Fibroblast of the conjunctiva (primary cell): ENCODE measurements at regions not wholly inside any gene's neighbourhood (a gene's known extent, or its start where the extent isn't known, plus 50 kb on each side); places are given as distances from the start of the nearest gene placed in this dataset.
A peak's percentile ranks its signal among the peaks of the same experiment; 100 is the strongest.
"Not testable (repeated sequence)": the region's sequence is repeated elsewhere in the genome, so short reads cannot be mapped to it uniquely, and the experiment has no call there.

Source experiments
- DNase-seq: peaks from one replicate; pipeline ENCODE4 v3.0.0-alpha.2; 2010; ENCODE audit warnings: low read depth

DNA sequence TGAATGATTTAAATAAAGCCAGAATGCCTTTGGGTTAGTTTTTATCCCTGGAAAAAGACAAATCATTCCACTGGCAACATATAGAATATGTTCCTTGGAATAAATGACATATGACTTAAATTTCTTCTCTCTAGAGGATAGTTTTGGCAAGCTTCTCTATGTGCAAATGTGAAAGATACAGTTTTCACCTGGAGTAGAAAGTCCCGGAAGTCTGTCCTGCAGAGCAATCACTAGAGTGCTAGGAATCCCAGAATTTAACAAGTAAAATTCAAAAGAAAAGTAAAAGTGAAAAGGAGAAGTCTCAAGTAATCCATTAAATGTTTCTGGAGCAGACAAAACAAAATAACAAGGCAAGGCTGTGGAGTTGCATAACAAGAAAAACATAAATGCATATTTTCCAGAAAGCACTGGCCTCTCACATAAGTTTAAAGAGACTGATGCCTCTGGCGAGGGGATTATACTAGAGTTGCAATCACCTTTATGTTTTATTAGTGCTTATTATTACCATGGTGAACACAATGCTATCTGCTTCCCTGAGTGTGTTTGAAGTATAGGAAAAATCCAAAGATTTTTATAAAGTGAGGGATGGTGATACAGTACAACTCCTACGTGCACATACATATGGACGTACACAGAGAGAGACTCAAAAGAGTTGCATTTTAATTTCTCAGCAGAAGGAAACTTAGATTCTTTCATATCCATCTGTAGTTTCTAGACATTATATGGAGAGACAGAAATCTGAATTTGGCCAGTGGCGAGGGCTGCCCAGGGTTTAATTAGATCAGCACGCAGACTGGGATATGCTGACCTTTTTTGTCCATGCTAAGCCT is 188.3 kb upstream of the ANKRD55 start:
- no peak for DNase-seq

- no peak for DNase-seq
These were observed 187.2 kb upstream of the ANKRD55 start for GRCh38 chr5:56420323-56420722.

DNA sequence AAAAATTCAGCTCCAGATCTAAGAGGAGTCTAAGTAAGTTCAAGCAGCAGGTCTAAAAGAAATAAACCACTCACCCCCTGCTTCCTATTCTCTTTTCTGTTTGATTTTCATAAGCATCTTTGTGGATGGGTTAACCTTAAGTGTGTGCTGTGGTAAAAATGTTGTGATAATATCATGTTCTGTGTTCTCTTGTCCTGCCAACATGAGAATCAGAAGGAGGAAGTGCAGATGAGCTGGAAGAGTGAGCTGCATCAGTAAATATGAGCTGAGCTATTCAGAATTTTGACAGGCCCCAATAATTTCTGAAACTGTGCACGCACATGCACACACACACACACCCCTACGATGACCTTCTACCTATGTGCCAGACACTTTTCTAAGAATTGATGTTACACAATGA is 186.5 kb upstream of the ANKRD55 start:
- no peak for DNase-seq

- peak; percentile 73 for DNase-seq
These were observed 182.2 kb upstream of the ANKRD55 start for GRCh38 chr5:56415356-56415765.

GRCh38 chr5:56414066-56414465 is 180.9 kb upstream of the ANKRD55 start:
- DNase-seq = no peak

GRCh38 chr5:56413546-56413945 is 180.4 kb upstream of the ANKRD55 start:
- no peak for DNase-seq

DNA sequence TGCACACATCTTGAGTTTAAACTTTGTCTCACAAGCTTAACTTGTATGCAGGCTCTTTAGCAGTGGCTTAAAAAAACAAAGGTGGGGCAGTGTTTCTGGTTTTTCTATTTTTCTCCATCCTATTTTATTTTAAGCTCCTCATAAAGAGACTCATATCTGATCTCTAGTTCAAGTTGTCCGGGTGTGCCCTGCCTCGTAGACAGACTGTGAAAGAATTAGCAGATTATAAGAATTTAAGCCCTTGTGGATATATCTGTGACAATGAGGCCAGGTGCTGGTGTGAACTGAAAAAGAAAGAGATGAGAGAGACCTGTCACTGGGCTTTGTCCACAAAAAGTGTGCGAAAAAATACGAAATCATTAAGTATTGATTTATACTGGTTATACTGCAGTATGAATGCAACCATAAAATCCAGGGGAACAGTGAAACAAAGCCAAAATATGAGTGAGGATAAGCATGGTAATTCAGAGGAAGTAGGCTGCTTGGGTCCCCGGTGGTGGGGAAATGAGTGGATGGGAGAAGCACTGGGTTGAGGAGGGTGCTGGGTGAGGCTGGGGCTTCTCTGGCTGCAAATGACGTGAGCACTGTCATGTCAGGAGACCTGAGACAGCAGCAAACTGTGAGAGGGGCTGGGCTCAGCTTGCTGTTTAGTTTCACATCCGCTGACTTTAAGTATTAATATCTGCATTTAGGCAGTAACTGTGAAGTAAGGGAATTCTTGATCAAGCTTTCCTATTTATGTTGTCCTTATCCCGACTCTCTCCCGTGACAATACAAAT is 179.7 kb upstream of the ANKRD55 start:
- no peak for DNase-seq

DNA sequence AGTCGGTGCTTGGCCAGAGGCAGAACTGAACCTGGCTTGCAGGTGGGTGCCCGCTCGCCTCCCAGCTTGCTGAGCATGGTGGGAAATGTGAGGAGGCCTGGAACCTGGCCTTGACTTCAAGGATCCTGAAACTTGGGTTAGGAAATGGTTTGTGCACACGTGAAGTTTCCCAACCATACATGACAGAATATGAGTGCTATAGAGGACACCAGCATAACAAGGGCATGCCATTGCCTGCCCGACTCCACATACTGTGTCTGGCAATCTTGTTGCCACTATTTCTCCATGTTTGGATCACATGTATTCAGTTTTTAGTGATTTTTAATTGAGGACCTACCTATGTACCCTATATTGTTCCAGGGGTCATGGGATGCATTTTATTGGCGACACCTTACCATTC is 177.6 kb upstream of the ANKRD55 start:
- DNase-seq = no peak

- DNase-seq = no peak
These were observed 176.4 kb upstream of the ANKRD55 start for GRCh38 chr5:56409331-56410190.

GRCh38 chr5:56406838-56407237 is 173.7 kb upstream of the ANKRD55 start:
- no peak for DNase-seq

- no peak for DNase-seq
These were observed 173.1 kb upstream of the ANKRD55 start for GRCh38 chr5:56406221-56406620.

GRCh38 chr5:56405116-56405908 is 172.2 kb upstream of the ANKRD55 start:
- no peak for DNase-seq

DNA sequence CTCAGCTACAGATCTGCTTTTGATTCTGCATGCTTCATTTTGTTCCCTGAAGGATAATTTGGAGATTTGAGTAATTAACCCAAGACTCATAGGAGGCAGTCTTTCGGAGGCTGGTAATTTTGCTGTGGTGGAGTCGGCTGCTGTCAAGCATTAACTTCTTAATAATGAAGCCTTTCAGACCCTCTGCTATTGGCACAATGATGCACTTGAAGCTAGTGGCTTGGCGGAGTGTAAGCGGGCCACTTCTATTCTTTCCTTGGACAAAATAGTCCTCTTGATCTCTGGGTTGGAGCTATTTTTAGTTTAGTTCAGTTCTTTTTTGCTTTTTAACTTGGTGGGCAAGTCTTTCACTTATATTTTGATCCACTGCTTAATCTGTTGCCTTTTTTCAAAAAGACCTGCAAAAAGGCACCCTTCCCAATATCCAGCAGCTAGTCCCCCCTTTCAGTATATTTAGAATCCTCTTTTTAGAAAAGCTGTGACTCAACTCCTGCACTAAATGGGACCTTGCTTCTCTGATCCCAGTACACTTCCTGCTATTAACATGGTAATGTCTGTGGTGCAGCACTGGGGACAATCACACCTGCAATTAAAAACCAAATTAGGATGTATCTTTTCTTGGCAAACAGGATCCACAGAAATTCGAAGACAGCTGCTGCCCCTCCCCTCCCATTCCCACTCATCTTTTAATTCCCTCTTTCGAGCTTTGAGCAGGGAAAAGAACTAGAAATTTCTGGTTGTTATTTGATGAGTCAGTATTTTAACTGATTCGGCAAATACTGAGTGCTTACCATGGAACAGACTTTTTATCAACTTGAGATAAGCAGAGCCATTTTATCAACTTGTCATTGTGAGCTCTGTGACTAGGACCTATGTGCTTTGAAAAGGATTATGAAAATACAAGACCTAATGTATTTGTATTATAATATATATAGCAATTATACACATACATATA is 169.4 kb upstream of the ANKRD55 start:
- no peak for DNase-seq

- not testable (repeated sequence) for DNase-seq
These were observed 164.7 kb upstream of the ANKRD55 start for GRCh38 chr5:56397796-56398195.

- DNase-seq = no peak
These were observed 163.5 kb upstream of the ANKRD55 start for GRCh38 chr5:56396634-56397033.

DNA sequence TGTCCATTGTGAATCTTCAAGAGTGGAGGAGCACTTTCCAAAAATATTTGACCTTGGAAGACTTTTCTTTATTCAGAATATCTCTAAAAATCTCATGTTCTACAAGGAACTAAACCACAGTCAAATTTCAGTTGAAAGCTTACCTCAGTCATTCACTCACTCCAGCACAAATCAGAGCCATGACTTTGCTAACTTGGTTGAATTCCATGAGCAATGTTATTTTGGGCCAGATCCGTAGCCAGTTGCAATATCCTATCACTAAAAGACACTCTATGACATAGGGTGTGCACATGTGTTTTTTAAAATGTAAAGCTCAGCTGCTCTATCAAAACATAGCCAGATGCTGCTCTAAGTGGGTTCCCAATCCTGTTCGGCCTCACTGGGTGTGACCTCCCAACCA is 156.1 kb upstream of the ANKRD55 start:
- no peak for DNase-seq

DNA sequence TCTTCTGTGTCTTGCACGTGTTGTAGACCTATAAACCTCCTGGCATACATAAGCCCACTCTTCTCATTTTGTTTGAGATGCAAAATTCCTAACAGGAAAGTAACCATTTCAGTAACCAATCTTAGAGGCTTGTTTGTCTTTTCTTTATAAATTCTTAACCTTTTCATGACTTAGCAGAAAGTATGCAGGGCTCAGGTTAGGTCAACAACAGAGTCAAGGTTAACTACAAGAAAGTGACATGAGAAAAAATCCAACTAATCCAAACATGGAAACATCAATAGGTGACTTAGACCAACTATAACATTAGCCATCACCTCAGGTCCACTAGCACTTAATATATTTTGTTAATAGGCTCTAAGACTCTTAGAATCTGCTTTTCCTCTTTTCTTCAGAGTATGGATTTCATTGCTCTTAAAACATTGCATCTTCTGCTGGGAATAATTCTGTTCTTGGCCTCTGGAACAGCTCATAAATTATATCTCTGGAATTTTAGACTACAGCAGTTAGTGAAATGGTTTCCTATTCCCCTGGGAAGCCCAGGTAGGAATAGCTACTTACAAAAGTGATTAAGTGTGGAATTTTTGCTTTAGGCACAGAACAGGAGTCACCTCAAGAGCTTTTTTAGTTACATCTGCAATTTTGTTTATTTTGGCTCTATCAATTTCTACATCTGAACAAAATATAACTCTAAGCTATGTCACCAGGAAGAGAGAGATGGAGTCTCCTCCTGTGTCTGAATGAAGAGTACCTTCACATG is 155.3 kb upstream of the ANKRD55 start:
- DNase-seq = no peak

DNA sequence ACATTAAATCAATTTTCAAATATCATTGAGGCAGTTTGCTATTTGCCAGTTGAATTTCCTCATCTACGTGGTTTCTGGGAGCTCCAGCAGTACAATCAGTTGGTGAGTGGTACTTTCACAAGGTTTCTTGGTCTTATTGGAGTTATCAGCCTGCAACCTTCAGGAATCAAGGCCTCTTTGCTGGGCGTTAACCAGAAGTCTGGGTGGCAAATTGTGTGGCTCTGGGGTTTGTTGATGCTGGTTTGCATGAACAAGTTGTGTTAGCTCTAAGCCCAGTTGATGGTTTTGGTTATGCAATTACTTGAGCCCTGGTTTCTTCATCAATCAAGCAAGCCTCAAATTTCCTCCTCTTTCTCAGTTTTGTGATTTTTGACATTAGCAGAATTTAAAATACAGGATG is 152.9 kb upstream of the ANKRD55 start:
- no peak for DNase-seq

DNA sequence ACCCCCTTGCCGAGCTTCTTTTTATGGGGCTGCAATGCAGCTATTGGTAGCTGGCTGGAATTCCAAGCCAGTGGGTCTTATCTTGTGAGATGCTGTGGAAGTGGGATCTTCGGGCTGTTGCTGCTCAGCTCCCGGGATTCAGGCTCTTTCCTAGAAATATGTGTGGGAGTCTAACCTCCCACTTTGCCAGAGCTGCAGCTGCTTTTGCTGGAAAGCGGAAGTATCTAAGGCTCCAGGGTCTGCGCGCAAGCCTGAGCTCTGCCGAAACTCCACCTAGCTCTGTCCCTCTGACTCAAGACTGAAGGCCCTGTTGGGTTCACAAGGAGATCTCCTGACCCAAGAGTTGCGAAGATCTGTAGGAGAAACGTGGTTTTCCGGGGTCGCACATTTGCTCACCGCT is 151.1 kb upstream of the ANKRD55 start:
- no peak for DNase-seq

- no peak for DNase-seq
These were observed 150.6 kb upstream of the ANKRD55 start for GRCh38 chr5:56383761-56384160.
